ENCODE measurements at regions not wholly inside any gene's neighbourhood (a gene's known extent, or its start where the extent isn't known, plus 50 kb on each side); places are given as distances from the start of the nearest gene placed in this dataset.

DNA sequence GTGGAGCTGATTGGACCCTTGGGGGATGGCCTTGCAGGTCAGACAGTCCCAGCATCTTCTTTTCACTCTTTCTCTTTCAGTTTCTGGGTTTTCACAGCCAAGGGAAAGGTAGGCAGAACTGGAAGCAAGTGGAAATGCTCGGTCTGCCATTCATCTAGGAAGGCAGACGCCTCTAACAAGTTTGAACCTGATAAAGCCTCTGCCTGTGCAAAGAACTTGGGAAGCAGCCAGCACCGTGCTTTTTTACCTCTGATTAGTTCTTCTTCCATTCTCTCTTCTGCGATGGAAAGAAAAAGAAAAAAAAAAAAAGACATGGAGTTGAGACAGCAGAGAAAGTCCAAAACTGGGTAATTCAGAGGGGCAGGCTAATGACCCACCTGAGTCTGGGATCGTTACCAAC lies 997.8 kb upstream of the EEF2KMT start:
- TF ChIP-seq, protein P1, sequence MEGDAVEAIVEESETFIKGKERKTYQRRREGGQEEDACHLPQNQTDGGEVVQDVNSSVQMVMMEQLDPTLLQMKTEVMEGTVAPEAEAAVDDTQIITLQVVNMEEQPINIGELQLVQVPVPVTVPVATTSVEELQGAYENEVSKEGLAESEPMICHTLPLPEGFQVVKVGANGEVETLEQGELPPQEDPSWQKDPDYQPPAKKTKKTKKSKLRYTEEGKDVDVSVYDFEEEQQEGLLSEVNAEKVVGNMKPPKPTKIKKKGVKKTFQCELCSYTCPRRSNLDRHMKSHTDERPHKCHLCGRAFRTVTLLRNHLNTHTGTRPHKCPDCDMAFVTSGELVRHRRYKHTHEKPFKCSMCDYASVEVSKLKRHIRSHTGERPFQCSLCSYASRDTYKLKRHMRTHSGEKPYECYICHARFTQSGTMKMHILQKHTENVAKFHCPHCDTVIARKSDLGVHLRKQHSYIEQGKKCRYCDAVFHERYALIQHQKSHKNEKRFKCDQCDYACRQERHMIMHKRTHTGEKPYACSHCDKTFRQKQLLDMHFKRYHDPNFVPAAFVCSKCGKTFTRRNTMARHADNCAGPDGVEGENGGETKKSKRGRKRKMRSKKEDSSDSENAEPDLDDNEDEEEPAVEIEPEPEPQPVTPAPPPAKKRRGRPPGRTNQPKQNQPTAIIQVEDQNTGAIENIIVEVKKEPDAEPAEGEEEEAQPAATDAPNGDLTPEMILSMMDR (IDR thresholded peaks at IDR 0.05; ENCODE audit: low read depth, low read length, poor library complexity, severe bottlenecking) = no peak
- no peak for TF ChIP-seq EZH2phosphoT487 (IDR thresholded peaks at IDR 0.05; ENCODE audit: borderline replicate concordance, low read length)
